Lung microvascular endothelial cell (primary cell): ENCODE measurements at regions not wholly inside any gene's neighbourhood (a gene's known extent, or its start where the extent isn't known, plus 50 kb on each side); places are given as distances from the start of the nearest gene placed in this dataset.

ENCODE experiments used
- DNase-seq, 2 donors: peaks; one replicate each; pipeline versions ENCODE4 v3.0.0 to v3.0.0-alpha.2; 2010; ENCODE audit warnings: low read depth in 2 of 2

DNA sequence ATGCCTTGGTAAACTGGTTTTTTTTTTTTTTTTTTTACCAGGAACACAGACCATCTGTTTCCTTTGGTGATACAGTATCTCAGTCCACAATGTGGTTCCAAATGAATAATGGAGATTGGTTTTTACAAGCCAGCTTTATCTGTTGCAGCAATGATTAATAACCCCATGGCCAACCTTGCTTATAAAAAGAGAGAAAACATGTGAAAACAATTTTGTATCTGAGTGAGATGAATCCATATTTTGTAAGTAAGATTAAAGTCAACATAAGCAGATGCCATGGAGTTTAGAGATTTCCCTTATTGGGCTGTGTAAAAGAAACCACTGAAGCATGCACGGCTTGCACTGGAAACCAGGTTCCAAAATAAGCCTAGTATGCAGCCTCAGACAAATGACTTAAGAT lies 108.6 kb upstream of the CNTNAP5 start:
- no peak for DNase-seq

DNA sequence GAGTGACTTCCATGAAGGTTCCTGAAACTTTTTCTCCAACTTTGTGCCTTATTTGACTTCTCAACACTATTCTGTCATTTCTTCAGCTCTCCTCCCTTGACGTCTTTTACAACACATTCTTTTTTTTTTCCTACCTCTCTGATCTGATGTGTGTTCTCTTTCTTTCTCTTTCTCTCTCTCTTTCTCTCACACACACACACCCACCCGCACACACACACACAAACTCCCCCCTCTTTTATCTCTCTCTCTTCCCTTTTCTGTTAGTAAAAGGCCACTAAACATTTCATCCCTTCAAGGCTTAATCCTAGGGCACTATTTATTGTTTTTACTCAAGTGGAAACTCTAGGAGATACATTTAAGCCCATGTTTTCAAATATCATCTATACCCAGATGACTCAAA lies 107.8 kb upstream of the CNTNAP5 start:
- DNase-seq = no peak

DNA sequence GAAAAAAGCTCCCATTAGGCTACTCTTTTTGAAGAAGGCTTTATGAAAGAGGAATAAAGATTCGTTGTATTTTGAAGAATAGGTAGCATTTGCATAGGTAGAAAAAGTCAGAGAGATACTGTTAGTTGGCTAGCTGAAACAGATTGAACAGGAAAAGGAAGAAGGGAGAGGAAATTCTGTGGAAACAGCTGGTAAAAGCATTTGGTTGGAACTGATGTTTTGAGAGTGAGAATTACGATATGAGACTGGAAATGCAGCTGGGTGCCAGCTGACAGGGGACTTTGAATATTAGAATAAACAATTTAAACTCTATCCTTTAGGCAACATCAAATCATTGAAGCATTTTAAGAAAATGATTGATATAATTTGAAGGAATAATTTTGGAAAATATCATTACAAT lies 96.7 kb upstream of the CNTNAP5 start:
- no peak for DNase-seq

DNA sequence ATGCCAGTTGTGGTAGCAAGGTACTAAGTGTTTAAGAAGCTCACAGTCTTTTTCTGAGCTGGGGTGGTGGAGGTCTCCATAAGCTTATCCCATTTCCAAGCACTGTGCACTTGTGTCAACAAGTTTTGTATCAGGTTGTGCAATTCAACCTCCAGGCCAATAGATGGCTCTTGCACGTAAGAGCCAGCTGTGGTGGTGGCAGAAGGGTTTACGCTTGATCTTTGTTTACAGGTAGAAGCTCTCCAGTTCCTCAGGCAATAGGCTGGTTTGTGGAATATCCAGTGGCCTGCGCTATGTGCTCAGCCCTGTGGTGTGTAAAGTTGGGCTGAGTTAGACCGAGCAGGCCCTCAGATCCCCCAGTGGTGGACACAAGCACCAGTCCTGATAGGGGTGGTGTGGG lies 89.7 kb upstream of the CNTNAP5 start:
- no peak for DNase-seq

DNA sequence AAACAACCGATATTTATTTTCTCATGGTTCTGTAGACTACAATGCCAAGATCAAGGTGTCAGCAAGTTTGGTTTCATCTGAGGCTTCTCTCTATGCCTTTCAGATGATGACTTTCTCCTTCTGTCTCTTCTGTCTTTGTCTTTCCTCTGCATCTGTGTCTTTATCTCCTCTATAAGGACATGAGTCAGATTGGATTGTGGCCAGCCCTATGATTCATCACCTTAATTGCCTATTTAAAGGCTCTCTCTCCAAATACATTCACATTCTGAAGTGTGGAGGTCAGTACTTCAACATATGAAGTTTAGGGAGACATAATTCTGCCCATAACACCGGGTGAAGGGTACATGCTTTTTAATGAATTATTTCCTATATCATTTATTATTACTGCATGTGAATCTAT lies 71.2 kb upstream of the CNTNAP5 start:
- peak in 1 of 2 donors; percentile 5 for DNase-seq

DNA sequence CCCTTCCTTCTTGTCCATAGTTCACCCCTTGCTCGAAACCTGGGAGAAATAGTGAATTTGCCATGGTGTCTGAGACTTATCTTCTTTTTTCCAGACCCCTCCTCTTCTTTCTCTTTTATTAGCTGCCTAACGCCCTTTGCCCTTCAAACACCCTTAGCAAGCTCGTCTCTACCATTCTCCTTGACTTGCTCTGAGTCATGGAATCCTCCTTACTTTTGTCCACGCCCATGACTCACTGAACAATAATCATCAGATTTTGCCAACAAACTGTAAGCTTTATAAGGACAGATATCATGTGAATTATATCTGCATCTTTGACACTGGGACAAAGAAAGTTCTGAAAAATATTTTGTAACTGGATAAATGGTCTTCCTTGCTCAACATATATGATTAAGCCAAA lies 67.1 kb upstream of the CNTNAP5 start:
- DNase-seq = no peak

DNA sequence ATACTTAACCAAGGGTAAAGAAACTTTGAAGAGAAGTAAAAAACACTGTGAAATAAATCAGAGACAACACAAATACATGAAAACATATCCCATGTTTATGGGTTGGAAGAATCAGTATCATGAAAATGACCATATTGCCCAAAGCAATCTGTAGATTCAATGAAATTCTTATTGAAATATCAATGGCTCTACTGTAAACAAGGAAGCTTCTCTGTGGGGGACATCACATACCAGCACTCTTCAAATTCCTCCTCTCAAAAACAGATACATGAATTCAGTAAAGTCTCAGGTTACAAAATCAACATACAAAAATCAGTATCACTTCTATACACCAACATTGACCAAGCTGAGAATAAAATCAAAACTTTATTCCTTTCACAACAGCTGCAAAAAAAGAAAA lies 63.5 kb upstream of the CNTNAP5 start:
- DNase-seq = no peak

DNA sequence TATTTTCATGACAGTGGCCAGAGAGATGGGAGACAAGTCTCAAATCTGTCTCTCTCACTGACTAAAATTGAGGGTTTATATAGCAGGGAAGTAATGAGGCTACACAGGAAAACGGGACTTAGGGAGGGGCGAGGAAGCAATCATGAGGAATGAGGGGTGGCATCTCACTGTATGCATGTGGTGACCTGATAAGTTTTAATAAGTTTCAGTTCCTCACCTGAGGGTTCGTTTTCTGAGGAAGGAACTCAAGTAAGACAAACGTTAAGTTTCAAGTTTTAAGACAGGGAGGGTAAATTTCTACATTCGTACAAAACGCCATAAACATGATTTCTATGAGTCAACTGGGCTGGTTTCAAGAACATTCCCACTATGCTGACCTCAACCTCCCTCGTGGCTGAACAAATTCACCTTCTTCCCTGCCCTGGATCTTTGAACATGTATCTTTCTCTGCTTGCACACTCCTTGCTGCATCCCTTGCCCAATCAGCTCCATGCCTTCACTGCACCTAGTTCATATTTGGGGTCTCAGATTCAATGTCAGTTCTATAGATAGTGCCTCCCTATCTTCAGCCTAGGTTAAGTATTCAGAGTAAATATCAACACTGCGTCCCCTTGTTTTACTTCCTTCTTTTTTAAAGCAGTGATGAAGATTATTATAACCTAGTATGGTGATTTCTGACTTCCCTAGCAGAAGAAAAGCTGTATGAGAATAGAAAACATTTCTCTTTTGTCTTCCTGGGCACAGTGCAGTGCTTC lies 53.3 kb upstream of the CNTNAP5 start:
- no peak for DNase-seq
